Anterior cingulate cortex (tissue), 58 donors: ENCODE measurements at regions not wholly inside any gene's neighbourhood (a gene's known extent, or its start where the extent isn't known, plus 50 kb on each side); places are given as distances from the start of the nearest gene placed in this dataset.
"Not testable (repeated sequence)": the region's sequence is repeated elsewhere in the genome, so short reads cannot be mapped to it uniquely, and the experiment has no call there.

Experiments
- DNase-seq, 58 donors: peaks; one replicate each; lab custom pipeline; 2025; lab: John Stamatoyannopoulos, UW

DNA sequence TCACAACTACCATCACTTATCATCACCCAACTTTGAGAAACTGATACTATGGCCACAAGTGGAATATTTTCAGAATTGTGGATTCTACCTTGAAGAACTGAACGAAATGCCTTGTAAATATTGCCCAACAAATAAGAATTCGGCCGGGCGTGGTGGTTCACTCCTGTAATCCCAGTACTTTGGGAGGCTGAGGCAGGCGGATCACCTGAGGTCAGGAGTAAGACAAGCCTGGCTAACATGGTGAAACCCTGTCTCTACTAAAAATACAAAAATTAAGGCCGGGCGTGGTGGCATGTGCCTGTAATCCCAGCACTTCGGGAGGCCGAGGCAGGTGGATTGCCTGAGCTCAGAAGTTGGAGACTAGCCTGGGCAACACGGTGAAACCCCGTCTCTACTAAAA is 862.7 kb downstream of the ZPLD1 start:
- not testable (repeated sequence) for DNase-seq

DNA sequence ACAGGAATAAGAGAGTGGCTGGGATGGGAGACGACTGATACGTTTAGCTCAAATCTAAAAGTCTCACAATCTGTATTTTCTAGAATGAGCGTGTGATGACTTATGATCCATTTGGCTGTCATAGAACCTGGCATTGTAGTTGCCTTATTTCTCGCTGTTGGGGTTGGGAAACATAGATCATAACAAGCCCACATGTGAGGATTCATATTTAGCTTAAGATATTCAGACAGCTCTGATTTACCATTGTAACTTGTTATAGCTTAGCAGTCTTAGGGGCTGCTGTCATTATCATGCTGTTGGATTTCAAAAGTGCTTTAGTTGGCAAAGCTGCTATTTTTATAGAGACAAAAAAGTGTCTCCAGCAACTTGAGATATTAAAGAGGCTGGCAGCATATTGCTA is 871.3 kb downstream of the ZPLD1 start:
- no peak for DNase-seq

DNA sequence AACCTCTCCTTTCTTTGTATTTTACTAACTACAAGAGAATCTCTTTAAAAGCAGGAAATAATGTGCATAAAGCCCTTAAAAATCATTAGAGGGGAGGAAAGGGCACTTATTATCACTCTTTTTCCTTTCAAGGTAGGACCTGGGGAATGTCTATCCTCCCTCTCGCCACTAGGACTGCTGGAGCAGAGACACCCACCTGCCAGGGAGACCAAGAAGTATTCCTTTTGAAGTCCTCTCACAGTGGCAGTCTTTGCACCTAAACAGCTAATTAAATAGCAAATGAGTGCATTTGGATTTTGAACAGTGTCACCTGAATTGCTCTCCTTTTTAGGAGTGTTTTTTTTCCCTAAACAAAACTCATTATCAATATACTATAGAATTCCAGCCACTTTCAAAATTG is 874.1 kb downstream of the ZPLD1 start:
- DNase-seq: no peak

DNA sequence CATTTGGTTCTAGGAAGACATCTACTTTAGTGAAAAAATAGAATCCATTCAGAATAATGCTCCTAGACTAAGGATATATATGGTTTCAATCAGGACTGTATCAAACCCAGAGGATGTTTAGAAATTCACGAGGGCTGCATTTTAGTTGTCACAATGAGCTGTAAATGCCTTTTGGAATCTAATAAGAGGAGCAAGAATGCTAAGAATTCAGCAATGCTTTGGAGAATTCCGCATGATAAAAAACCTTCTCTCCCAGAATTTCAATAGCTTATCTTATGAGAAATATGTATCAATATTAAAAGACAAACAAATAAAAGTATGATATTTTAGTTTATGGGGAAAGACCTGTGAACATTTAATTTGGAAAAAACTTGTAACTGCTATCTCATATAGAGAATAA is 885.1 kb downstream of the ZPLD1 start:
- no peak for DNase-seq

DNA sequence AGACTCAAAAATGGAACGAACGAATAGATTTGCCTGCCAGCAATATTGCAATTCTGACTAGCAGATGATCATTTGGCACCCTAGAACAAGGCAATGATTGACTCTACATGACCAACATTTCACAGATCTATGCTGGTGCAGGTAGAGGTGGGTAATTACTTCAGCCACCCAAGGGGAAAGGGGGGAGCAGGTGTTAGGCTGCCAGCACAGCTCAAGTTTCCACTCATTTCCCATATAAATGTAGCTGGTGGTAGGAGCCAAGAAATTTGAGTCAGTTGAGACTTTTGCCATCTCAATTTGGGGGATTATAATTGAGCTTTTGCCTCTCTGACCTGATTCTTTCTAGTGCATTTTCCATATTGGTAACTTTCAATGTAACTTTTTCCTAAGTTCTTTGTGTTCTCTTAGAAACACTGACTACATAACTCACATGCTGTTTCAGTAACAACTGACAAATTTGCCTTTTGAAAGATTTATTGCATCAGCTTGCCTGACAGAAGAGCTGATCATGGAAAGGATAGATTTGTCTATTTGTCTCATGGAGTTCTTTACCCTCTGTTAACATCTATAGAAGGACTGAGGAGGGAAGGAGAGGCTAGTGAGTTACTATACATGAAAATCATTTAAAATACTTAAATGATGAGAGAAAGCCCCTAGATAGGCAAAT is 902.5 kb downstream of the ZPLD1 start:
- DNase-seq: no peak

DNA sequence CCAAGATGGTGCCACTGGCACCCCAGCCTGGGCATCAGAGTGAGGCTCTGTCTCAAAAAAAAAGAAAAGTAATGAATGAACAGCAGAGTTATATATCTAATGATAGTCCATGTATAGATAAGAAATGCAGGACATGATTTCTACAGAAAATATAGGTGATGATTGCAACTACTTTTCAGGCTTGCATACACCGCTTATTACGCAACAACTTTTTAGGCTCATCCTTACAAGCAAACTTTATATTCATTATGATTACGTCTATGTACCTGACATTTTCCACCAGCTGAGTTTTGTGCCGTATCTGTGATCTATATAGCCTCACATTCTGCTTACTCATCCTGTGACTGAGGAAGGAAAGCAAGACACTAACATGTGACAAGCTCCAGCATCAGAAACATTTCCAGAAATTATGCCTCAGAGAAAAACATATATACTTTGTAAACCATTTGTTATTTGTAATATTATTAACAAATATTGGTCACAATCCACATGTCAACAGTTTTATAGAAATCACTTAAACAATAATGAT is 906.3 kb downstream of the ZPLD1 start:
- DNase-seq: no peak

DNA sequence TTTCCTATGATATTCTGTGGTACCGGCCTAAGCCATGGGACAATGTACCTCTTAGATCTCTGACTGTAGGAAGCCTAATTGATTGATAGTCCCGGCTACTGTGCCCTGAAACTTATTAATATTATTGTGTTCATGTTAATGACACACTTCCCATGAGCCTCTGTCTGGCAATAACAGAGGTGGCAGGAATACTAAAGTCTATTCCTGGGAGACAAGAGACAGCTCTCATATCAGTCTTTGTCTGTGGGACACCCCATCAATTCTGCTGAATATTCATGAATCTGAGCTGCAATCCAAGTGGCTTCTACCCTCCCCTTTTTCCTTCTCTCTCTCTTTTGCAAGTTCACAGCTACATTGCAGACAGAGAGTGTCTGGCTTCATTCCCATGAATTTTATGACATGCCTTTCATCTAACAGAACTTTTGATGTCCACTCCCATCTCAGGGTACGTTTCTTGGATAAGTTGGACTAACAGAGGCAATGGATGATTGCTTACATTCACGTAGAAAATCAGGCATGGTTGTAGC is 907.5 kb downstream of the ZPLD1 start:
- no peak for DNase-seq

DNA sequence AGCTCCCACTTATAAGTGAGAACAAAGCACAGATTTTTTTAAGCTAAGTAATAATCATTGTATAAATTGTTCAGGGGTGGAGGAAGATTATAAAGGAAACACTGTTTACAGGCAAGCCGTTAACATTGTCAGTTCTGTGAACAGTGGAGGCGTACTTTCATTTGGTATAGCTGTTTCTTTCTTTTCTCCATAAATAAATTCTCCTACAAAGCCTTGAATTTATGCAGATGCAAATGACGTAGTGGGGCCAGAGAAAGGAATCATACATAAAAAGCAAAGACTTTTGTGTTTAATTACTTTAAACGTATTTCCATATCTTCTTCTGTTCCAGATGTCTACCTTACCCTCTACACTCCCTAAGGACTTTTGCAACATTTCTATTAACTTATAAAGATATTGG is 914.9 kb downstream of the ZPLD1 start:
- no peak for DNase-seq

DNA sequence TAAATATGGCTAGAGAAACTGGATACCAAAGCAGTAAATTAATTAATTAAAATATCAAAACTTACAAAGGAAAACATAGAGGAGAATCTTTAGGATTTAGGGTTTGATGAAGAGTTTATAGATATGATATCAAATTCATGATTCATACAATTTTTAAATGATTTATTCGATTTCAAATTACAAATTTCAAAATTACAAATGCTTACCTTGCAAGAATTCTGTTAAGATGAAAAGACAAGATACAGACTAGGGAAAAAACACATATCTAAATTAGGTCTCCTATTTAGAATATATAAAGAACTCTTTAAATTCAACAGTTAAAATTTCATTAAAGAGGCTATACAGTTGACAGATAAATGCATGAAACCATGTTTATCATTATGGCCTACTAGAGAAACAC is 930.7 kb downstream of the ZPLD1 start:
- no peak for DNase-seq

DNA sequence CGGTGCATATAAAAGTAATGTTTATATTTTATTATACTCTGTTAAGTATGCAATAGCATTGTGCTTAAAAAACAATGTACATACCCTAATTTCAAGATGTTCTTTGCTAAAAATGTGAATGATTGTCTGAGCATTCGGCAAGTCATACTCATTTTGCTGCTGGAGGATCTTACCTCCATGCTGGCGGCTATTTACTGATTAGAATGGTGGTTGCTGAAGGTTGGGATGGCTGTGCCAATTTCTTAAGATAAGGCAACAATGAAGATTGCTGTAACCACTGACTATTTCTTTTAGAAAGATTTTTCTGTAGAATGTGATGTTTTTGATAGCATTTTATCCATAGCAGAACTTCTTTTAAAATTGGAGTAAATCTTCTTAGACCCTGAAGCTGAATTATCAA is 932.7 kb downstream of the ZPLD1 start:
- DNase-seq: no peak

DNA sequence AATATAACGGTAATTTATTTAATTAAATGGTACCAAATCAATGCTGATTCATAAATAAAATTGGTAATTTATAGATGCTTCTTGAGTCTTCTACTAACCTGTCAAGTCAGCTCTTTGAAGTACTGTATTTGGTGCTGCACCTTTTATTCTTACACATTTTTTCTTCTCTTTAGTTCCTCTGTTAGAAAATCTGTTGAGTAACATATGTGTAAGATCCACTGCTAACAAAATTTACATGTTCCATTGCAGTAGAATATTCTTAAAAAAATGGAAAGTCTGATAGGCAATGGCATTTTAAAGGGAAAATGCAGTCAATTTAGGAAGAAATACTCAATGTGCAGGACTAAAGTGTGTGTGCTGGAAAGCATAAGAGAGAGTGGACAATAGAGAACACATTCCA is 936.6 kb downstream of the ZPLD1 start:
- no peak for DNase-seq

DNA sequence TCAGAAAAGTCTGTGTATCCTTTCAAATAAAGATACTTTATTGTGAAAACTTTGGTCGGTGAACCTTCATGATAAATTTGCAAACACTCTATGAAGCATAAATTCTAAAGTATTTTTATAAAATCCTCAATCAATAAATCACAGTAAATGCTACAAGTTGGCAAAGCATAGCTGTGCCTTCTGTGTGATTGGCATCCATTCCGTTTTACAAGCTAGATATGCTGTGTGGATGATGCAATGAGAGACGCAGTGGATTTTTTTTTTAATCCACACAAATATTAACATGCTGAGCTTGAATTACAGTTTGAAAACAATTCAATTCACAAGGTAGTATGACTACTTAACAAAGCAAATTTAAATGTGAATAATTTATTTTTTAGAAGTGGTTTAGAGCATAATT is 937.2 kb downstream of the ZPLD1 start:
- DNase-seq: no peak

DNA sequence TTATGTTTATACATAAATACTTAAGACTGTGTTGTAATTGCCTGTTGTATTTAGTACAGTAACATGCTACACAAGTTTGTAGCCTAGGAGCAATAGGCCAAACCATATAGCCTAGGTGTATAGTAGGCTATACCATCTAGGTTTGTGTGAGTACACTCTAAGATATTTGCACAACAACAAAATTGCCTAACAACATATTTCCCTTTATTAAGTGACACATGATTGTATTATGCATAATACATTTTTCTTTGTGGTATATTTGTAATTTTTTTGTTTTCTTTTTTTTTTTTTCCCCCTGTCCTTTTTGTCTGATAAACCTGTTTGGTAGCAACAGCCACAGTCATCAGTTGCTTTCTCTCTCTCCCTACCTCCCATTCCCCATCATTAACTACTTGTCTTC is 945.6 kb downstream of the ZPLD1 start:
- no peak for DNase-seq

DNA sequence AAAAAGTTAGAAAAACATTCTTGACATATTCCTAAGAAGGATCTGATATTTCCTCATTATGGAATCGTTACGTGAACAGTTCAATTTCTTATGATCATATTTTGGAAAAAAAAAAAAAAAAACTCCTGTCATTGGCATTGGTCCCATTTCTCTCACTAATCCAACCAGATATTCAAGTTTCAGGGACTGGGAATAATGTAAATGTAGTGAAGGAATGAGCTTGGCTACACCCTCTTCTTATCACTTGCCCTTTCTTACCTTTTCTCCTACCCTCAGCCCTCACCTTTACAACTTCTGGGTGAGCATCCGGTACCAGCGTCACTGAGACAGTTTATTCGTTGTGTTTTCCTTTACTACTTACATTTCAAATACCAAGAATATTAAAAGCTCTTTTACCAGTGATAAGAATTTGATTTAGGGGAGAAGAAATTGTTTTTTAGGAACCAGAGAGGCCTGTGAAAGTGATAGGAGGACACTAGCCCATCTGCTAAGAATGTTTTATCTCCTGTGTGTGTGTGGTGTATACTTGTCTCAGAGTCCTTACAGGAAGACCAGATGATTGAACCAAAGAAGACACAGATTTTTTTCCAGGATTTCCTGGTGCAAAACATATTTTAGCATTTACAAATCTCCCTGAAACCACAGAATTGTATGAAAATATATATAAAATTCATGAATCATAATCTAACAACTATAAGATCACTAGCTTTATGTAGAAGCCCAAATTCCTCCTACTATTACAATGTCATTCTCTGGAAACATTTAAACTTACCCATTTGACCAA is 946.7 kb downstream of the ZPLD1 start:
- no peak for DNase-seq

DNA sequence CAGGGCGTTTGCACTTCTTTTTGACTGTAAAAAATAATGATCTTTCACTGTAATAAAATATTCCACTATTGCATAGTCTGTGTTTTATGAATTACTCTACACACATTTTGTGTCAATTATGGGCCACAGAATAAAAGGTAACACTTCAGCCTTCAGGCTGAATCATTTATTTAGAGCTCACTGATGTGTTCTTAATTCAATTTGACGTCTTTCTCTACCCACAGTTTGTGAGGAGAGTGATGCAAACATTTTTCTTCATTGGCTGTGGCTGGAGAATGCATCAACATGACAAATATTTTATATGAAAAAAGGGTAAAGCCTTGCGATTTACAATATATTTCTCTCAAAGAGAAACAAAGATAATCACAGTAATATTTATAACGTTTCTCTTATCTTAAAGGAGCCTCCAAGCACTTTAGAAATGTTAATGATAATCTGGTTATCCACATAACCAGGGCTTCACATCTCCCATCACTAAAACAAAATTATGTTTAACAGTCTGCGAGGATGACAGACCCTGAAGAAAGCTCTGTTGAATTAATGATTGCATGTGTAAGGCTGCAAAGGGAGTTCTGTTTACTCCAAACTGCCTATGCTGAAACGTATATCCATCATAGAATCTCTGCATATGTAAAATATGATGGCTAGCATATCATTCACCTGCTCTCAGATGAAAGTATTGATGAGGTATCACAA is 951.3 kb downstream of the ZPLD1 start:
- DNase-seq: no peak

DNA sequence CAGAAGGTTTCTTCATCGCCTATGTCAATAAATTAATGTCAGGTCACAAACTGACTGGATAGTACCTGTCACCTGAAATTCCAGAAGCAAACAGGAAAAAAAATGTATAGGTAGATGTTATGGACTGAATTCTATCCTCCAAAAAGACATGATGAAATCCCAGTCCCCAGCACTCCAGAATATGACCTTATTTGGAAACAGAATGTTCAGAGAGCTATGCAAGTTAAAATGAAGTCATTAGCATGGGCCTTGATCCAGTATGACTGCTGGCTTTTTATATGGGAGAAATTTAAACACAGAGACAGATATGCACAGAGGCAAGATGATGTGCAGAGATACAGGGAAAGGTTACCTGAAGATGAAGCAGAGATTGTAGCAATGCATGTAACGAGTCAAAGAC is 953.4 kb downstream of the ZPLD1 start:
- DNase-seq: no peak

DNA sequence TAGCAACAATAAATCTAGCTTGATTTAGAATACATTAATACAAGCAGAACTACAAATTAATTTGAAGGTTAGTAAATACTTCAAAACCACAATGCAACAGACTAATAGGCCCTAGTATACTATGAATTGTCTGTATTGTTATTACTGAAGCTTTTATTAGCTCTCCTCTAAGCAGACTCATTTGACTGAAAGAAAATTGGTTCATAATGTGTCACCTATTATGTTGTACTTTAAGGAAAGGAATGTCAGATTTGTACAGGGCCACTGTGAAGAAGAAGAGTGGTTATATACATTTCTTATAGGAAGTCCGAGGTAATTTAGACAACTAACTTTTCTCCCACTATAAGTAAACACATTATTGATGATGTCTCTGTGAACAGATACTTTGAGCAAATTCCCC is 954.5 kb downstream of the ZPLD1 start:
- no peak for DNase-seq

DNA sequence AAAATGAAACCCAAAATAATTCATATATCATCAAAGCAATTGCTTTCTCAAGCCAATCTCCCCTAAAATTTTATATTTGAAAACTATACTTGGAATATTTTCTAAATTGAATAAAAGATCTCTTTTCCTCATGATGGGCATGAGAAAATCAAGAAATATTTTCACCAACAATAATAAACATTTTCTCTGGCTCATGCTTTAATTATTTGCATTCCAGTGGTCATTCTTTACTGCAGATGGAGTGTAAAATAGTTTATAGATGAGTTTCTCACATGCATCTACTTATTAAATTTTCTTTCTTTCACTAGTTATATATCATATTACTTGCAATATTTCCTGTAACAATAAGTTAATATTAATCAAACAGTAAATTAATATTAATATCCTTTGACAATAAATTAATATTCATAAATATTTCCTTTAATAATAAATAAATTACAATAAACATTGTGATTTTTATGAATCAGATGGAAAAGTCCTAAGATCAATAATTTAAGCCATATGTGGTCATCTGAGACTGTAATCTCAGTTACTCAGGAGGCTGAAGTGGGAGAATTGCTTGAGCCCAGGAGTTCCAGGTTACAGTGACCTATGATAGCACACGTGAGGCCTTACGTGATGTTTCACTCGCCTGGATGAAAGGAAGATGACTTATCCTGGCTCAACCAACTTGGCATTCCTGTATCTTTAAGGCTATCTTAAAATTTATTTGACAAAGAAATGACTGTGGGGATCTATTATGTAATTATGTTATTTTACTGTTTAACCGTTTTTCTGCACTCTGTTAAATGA is 958.8 kb downstream of the ZPLD1 start:
- DNase-seq: no peak

DNA sequence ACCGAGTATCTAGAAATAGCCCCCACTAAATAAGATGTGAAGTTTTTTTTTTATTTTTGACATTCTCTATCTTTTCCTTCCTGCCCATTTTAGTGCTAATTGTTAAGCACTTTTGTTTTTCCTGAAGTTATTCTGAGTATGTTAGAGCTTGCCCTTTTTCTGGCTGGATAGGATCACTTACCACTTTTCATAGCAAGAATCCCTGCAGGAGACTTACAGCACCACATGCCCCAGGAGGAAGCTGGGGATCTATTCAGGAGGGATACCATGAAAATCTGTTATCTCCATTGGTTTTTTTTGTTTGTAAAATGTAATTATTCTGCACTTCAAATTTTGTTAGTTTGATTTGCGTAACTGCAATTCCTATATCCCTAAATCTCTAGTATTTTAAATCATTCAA is 968.4 kb downstream of the ZPLD1 start:
- DNase-seq: no peak

DNA sequence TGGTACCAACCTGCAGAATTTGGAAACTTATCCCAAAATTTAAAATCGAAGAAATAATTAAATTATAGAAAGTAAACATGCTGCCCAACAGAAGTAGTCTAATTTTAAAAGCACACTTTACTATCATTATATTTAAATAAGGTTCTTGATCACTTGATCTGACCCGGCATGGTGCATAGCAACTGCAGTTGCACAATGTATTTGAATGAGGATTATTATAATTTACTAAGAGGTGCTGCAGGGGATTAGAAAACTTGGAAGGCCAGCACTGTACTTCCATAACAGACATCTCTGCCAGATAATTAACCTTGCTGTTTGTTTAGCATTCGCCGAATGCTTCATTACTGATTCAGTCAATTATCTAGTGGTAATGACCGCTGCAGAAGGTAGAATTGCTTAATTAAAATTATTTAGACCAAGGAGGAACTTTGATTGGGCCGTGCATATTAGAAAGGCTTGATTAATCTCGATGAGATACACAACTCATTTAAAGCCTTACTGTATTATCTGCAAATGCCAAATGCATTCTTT is 971.6 kb downstream of the ZPLD1 start:
- DNase-seq: no peak
